ENCODE measurements at regions not wholly inside any gene's neighbourhood (a gene's known extent, or its start where the extent isn't known, plus 50 kb on each side); places are given as distances from the start of the nearest gene placed in this dataset.

DNA sequence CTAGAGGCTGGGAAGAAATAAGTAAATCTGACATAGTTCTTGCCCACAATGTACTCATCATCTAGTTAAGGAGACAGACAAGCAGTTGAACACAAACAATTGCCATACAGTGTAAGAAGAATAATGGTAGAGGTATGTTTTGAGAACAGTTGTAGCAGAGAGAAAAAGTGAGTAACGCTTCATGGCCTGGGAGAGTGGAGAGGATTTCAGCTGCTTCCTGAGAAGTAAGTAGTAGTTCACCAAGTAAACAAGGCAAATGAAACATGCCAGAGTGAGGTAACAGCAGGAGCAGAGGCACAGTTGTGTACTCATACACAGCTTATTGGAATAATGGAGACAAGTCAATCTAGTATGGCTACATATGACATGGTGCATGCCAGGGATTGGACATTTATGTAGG is 53.6 kb upstream of the RAP2C start:
- no peak overlapping the region for H4K91ac ChIP-seq (replicated peaks; ENCODE audit: insufficient read length, low read length)
- no peak overlapping the region for H3K56ac ChIP-seq (replicated peaks; ENCODE audit: insufficient read length, low read depth, low read length)
- no peaks in the 10 kb centered on the region for H3K79me2 ChIP-seq (ENCODE audit: control insufficient read depth in 1 of 2, insufficient read depth in 2 of 2, low read length in 2 of 2)
- H4K20me1 ChIP-seq (replicated peaks in 1 of 2; ENCODE audit: control insufficient read depth in 1 of 2, insufficient read depth in 2 of 2, low read length in 2 of 2), result no peaks in the 10 kb centered on the region
- H3K23ac ChIP-seq (ENCODE audit: insufficient read length), result no peak overlapping the region
- WGBS, 2 experiments (ENCODE audit: extremely low coverage in 1 of 2, insufficient coverage in 1 of 2, insufficient read length in 1 of 2, insufficient replicate concordance in 2 of 2, low coverage in 1 of 2, low lambda C conversion rate in 2 of 2, missing lambda C conversion rate in 1 of 2), result 83% methylated on average over 1 of the region's 1 CpG; no CpG with 5 or more reads in 1 of the 2 experiments
- H3K4ac ChIP-seq (replicated peaks; ENCODE audit: insufficient read length, low read depth, low read length), result no peak overlapping the region
- H3K79me1 ChIP-seq (ENCODE audit: low read depth, low read length), result no peaks in the 10 kb centered on the region
- no peak overlapping the region for H2BK120ac ChIP-seq (replicated peaks; ENCODE audit: low read depth, low read length)
- no peaks in the 10 kb centered on the region for H3K36me3 ChIP-seq (ENCODE audit: control insufficient read depth in 2 of 4, insufficient read depth in 4 of 4, low read length in 3 of 4)
- no peak overlapping the region for H4K8ac ChIP-seq (ENCODE audit: extremely low read depth, insufficient read depth, low read length)
- no peak overlapping the region for H3K18ac ChIP-seq (ENCODE audit: extremely low read depth, low read length)
- H2BK15ac ChIP-seq (ENCODE audit: low read length), result no peak overlapping the region
- no peak overlapping the region for H3K27ac ChIP-seq (ENCODE audit: low read depth, low read length)
- H2AK5ac ChIP-seq (ENCODE audit: low read depth, low read length), result no peak overlapping the region
- H2BK5ac ChIP-seq (ENCODE audit: low read depth, low read length), result no peak overlapping the region
- H3K4me2 ChIP-seq (ENCODE audit: insufficient read depth in 1 of 2, low read depth in 2 of 2, low read length in 2 of 2), result no peak overlapping the region
- peak; percentile 39 for FAIRE-seq
- no peak overlapping the region for H3K4me3 ChIP-seq (ENCODE audit: extremely low read depth in 1 of 4, insufficient read depth in 2 of 4, low read depth in 3 of 4, low read length in 4 of 4)
- ChIA-PET POLR2A (ENCODE audit: partially characterized antibody) (no interaction called here), CTCF (ENCODE audit: partially characterized antibody) (interaction anchor here (0.7 to 1.0 kb wide), 3 partner anchors 92 to 348 kb away, joined by 3 read pairs; no protein-coding TSS in a partner anchor)
- H3K4me1 ChIP-seq (replicated peaks in 1 of 4; ENCODE audit: control insufficient read depth in 3 of 4, insufficient read depth in 4 of 4, low read length in 3 of 4), result no peaks in the 10 kb centered on the region
- H3K14ac ChIP-seq (ENCODE audit: insufficient read length), result no peak overlapping the region
- H2BK20ac ChIP-seq (ENCODE audit: low read length), result no peak overlapping the region
- H3K23me2 ChIP-seq (ENCODE audit: low read depth, low read length), result no peaks in the 10 kb centered on the region
- DNase-seq (ENCODE audit: low read depth in 1 of 2, low spot score in 2 of 2), result no peak
- H3K27me3 ChIP-seq (replicated peaks in 1 of 4; ENCODE audit: control insufficient read depth in 3 of 4, extremely low read depth in 1 of 4, insufficient read depth in 3 of 4, low read length in 3 of 4), result no peaks in the 10 kb centered on the region
- TF ChIP-seq BRCA1 (IDR thresholded peaks at IDR 0.05; ENCODE audit: low read depth, low read length) (no peak), EZH2 (IDR thresholded peaks at IDR 0.05; ENCODE audit: low read depth, low read length, severe bottlenecking) (no peak), SRF (IDR thresholded peaks at IDR 0.05; ENCODE audit: low read depth, low read length) (no peak), KDM5A (IDR thresholded peaks at IDR 0.05; ENCODE audit: low read length) (no peak), KDM1A (IDR thresholded peaks at IDR 0.05; ENCODE audit: borderline replicate concordance, low read length) (no peak)
- TF ChIP-seq, protein P1, sequence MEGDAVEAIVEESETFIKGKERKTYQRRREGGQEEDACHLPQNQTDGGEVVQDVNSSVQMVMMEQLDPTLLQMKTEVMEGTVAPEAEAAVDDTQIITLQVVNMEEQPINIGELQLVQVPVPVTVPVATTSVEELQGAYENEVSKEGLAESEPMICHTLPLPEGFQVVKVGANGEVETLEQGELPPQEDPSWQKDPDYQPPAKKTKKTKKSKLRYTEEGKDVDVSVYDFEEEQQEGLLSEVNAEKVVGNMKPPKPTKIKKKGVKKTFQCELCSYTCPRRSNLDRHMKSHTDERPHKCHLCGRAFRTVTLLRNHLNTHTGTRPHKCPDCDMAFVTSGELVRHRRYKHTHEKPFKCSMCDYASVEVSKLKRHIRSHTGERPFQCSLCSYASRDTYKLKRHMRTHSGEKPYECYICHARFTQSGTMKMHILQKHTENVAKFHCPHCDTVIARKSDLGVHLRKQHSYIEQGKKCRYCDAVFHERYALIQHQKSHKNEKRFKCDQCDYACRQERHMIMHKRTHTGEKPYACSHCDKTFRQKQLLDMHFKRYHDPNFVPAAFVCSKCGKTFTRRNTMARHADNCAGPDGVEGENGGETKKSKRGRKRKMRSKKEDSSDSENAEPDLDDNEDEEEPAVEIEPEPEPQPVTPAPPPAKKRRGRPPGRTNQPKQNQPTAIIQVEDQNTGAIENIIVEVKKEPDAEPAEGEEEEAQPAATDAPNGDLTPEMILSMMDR (IDR thresholded peaks at IDR 0.05; ENCODE audit: control extremely low read depth in 1 of 3, insufficient read depth in 1 of 3, low read depth in 1 of 3, low read length in 3 of 3), result no peak
- no peak overlapping the region for H2BK12ac ChIP-seq (ENCODE audit: low read depth, low read length)
- no peak overlapping the region for H2AFZ ChIP-seq (ENCODE audit: low read length)
- H3K9me3 ChIP-seq (ENCODE audit: insufficient read depth in 2 of 2, low read depth in 1 of 2, low read length in 1 of 2), result no peaks in the 10 kb centered on the region
- no peak overlapping the region for H4K5ac ChIP-seq (ENCODE audit: insufficient read length, low read depth, low read length)
- H3K9ac ChIP-seq (replicated peaks in 1 of 4; ENCODE audit: extremely low read depth in 1 of 4, low read depth in 3 of 4, low read length in 3 of 4), result no peak overlapping the region
